Heart right ventricle (tissue), 16 donors: ENCODE measurements at regions not wholly inside any gene's neighbourhood (a gene's known extent, or its start where the extent isn't known, plus 50 kb on each side); places are given as distances from the start of the nearest gene placed in this dataset.

Experiments
- ATAC-seq, 8 donors: fragments of 200-7000 bp; cut with Tn5 transposase; one replicate each; pipeline ENCODE4 v1.9.1; 2020; ENCODE audit warnings: mild to moderate bottlenecking in 8 of 8, moderate library complexity in 8 of 8, moderate number of reproducible peaks in 1 of 8
- DNase-seq, 2 donors: peaks; one replicate each; pipeline ENCODE4 v3.0.0-alpha.2; 2020
- H3K27ac ChIP-seq, 10 donors: fragments of 200-600 bp; sonication (generic) in 2 of 10; one replicate each; pipeline versions ENCODE4 v1.5.0 to v1.8.0; 2020 to 2022; ENCODE audit warnings: mild to moderate bottlenecking in 3 of 10
- H3K27me3 ChIP-seq, 7 donors: fragments of 200-600 bp; one replicate each; pipeline ENCODE4 v1.8.0; 2021 to 2022; ENCODE audit warnings: mild to moderate bottlenecking in 2 of 7
- H3K36me3 ChIP-seq, 9 donors: fragments of 200-600 bp; sonication (generic) in 1 of 9; one replicate each; pipeline versions ENCODE4 v1.5.0 to v1.8.0; 2020 to 2022; ENCODE audit warnings: mild to moderate bottlenecking in 2 of 9
- H3K4me1 ChIP-seq, 9 donors: fragments of 200-600 bp; sonication (generic) in 1 of 9; one replicate each; pipeline versions ENCODE4 v1.5.0 to v1.8.0; 2020 to 2022; ENCODE audit warnings: mild to moderate bottlenecking in 4 of 9
- H3K4me3 ChIP-seq, 10 donors: fragments of 200-600 bp; sonication (generic) in 2 of 10; one replicate each; pipeline versions ENCODE4 v1.5.0 to v1.8.0; 2020 to 2022; ENCODE audit warnings: mild to moderate bottlenecking in 7 of 10, moderate library complexity in 2 of 10
- H3K9me3 ChIP-seq, 11 donors: fragments of 200-600 bp in 10 of 11; sonication (generic) in 2 of 11; one replicate each; pipeline versions ENCODE4 v1.5.0 to v1.8.0; 2013 to 2022; ENCODE audit warnings: mild to moderate bottlenecking in 2 of 11, control low read depth in 1 of 11, moderate library complexity in 1 of 11
- WGBS, 2 donors: extraction: QIAGEN DNeasy Blood & Tissue Kit; methylation state at CpG; one replicate each; pipeline ENCODE4 v1.1.7; 2013; ENCODE audit warnings: inconsistent platforms in 1 of 2; 5-methylcytosine and 5-hydroxymethylcytosine counted together
- intact Hi-C, 10 donors: fragments of 100-400 bp; cut with DNase I; formaldehyde crosslinking; loops; one replicate each; pipeline versions ENCODE4 v1.11.1 to v1.14.2; 2022
- TF ChIP-seq, protein P1 (sequence below), 9 donors: fragments of 200-600 bp; sonication (generic) in 2 of 9; IDR thresholded peaks; one replicate each; pipeline versions ENCODE4 v1.5.0 to v1.8.0; 2021 to 2022; ENCODE audit warnings: antibody characterized with exemption in 9 of 9, mild to moderate bottlenecking in 5 of 9, moderate library complexity in 1 of 9
- donor health status: Arrhythmogenic right ventricular cardiomyopathy.
- donor health status: ischemic (EF 13 %, LVEDD 7.1; RV severe dilation, severe dysfunction).
- donor health status: healthy with polysubstance abuse.
- donor health status: DM: no; HTN: yes; CAD: no.
- donor health status: DM: no; HTN: no; CAD: no.
- donor health status: ischemic (EF 25% LVEDD 6.9; RV normal size, moderate dysfunction).
- donor health status: ischemic (EF 25% LVEDD 5.7; RV mildly dilated, moderate dysfunction).
- donor health status: healthy.
- donor health status: DM: yes; HTN: yes; CAD: no.
- donor health status: Ischemic cardiomyopathy.
- donor health status: ischemic (EF 35%, LVEDD 5.7; RV mildly dilated, moderate dysfunction).
- donor health status: nonischemic (EF 11% LVEDD 7.7; RV severe dilation, severe dysfunction).
- donor health status: DM: yes; HTN: yes; CAD: no.
- donor health status: PGD.
- donor health status: ischemic (EF 29% LVEDD 5.4; RV normal size, mild dysfunction).
- donor health status: nonischemic (EF 23%, LVEDD 6.1; RV moderate dilation, normal function).

DNA sequence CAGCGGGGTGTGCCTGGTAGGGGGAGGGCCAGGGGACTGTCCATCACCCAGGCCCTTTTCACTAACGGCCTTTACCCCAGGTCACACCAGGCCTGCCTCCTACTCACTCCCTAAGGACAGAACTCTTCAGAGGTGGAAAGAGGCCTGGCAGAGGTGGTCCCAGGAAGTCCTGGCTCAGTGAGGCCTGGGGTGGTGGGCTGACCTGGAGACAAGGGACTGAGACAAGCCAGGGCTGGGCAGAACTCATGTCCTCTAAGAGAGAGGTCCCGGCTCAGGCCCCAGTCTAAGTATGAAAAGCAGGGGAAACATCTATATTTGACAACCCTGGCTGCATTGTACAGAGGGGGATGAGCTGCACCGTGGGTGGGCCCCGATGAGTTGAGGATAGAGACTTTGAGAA is 65.9 kb upstream of the TEX51 start:
- no peak for ATAC-seq
- TF ChIP-seq, protein P1, sequence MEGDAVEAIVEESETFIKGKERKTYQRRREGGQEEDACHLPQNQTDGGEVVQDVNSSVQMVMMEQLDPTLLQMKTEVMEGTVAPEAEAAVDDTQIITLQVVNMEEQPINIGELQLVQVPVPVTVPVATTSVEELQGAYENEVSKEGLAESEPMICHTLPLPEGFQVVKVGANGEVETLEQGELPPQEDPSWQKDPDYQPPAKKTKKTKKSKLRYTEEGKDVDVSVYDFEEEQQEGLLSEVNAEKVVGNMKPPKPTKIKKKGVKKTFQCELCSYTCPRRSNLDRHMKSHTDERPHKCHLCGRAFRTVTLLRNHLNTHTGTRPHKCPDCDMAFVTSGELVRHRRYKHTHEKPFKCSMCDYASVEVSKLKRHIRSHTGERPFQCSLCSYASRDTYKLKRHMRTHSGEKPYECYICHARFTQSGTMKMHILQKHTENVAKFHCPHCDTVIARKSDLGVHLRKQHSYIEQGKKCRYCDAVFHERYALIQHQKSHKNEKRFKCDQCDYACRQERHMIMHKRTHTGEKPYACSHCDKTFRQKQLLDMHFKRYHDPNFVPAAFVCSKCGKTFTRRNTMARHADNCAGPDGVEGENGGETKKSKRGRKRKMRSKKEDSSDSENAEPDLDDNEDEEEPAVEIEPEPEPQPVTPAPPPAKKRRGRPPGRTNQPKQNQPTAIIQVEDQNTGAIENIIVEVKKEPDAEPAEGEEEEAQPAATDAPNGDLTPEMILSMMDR (IDR thresholded peaks at IDR 0.05), result no peak

DNA sequence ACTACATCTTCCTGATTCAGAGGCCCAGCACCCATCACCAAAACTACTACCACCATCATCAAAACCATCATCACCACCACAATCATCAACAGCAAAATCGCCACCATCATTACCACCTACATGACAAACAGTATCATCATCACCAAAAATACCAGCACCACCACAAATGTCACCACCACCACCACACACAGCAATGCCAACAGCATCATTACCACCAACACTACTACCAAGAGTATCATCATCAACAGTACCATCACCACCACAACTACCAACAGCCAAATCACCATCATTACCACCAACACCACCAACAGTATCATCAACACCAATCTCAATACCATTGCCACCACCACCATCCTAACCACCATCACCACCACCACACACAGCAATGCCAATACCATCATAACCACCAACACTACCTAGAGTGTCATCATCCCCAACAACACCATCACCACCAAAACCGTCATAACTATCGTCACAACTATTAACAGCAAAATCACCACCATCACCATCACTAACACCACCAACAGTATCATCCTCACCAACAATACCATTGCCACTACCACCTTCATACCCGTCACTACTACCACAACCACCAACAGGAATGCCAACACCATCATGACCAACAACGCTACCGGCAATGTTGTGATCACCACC is 64.6 kb upstream of the TEX51 start:
- no peak overlapping the region for H3K4me3 ChIP-seq
- intact Hi-C loops, result no loop called here
- no peak overlapping the region for H3K27ac ChIP-seq
- ATAC-seq, result no peak
- TF ChIP-seq, protein P1 (IDR thresholded peaks at IDR 0.05), result no peak
- no peak for DNase-seq
- no peaks in the 10 kb centered on the region for H3K36me3 ChIP-seq
- no peaks in the 10 kb centered on the region for H3K9me3 ChIP-seq
- peaks cover 0 to 15% (median 0%) of the 10 kb centered on the region in 7 donors for H3K27me3 ChIP-seq
- H3K4me1 ChIP-seq, result peaks cover 0 to 13% (median 0%) of the 10 kb centered on the region in 9 donors
- WGBS, 2 donors, result 96 to 97% methylated on average over 6 of the region's 6 CpGs

More for the DNA sequence above, 65.9 kb upstream of the TEX51 start:
- H3K27ac ChIP-seq, result no peak overlapping the region
- H3K4me1 ChIP-seq, result peaks cover 0 to 19% (median 0%) of the 10 kb centered on the region in 9 donors
- H3K27me3 ChIP-seq, result peaks cover 0 to 9% (median 0%) of the 10 kb centered on the region in 7 donors
- no peaks in the 10 kb centered on the region for H3K9me3 ChIP-seq
- WGBS, 2 donors, result 79 to 89% methylated on average over 5 of the region's 5 CpGs
- H3K36me3 ChIP-seq, result no peaks in the 10 kb centered on the region
- H3K4me3 ChIP-seq, result no peak overlapping the region
- no peak for DNase-seq
- intact Hi-C loops, result no loop called here

DNA sequence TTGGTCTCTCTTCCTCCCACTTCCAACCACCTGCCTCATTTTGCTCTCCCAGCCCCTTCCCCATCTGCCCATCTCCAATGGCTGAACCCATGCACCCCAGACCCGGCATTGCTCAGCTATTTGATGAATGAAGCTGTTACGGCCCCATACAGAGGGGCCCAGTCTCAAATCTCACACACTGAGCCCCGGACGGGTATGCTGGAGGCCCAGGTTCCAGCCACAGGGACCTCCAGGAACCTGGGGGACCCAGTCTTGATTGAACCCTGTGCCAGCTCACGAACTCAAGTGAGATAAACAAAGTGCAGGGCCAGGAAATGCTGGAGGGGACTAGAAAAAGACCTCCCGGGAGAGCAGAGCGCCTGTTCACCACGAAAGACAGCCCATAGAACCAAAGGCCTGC is 63.4 kb upstream of the TEX51 start:
- ATAC-seq (no peak), DNase-seq (no peak)
- H3K9me3 ChIP-seq, result no peaks in the 10 kb centered on the region
- WGBS, 2 donors, result 87% methylated on average over 8 of the region's 8 CpGs
- peaks cover 0 to 13% (median 0%) of the 10 kb centered on the region in 9 donors for H3K4me1 ChIP-seq
- H3K36me3 ChIP-seq, result no peaks in the 10 kb centered on the region
- H3K27ac ChIP-seq, result no peak overlapping the region
- H3K27me3 ChIP-seq, result peaks cover 0 to 15% (median 0%) of the 10 kb centered on the region in 7 donors
- TF ChIP-seq, protein P1 (IDR thresholded peaks at IDR 0.05), result no peak
- H3K4me3 ChIP-seq, result no peak overlapping the region
- intact Hi-C loops, result no loop called here

DNA sequence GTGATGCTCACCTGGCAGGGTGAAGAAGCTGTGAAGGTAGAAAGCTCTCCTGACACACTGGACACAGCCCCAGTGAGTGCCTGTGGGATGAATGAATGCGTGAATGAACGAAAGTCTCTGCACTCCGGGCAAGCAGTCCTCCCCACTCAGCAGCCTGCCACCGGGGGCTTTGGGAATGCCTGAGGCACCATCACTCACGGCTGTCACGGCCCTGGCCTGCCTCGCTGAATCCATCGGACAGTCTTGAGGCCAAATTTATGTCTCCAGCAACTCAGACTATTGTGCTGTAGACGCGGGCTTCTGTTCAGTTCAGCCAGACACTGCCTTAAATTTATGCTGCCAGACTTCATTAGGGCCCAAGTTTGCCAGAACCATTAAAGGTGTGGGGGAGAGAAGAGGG is 62.9 kb upstream of the TEX51 start:
- Histone ChIP-seq H3K27me3 (peaks cover 0 to 15% (median 0%) of the 10 kb centered on the region in 7 donors), H3K4me1 (peaks cover 0 to 13% (median 0%) of the 10 kb centered on the region in 9 donors), H3K4me3 (no peak overlapping the region), H3K27ac (no peak overlapping the region), H3K36me3 (no peaks in the 10 kb centered on the region), H3K9me3 (no peaks in the 10 kb centered on the region)
- intact Hi-C loops, result no loop called here
- 81 to 83% methylated on average over 10 of the region's 10 CpGs for WGBS, 2 donors
- DNase-seq (no peak), ATAC-seq (no peak)
- TF ChIP-seq, protein P1 (IDR thresholded peaks at IDR 0.05), result no peak
